ENCODE measurements at regions not wholly inside any gene's neighbourhood (a gene's known extent, or its start where the extent isn't known, plus 50 kb on each side); places are given as distances from the start of the nearest gene placed in this dataset.

DNA sequence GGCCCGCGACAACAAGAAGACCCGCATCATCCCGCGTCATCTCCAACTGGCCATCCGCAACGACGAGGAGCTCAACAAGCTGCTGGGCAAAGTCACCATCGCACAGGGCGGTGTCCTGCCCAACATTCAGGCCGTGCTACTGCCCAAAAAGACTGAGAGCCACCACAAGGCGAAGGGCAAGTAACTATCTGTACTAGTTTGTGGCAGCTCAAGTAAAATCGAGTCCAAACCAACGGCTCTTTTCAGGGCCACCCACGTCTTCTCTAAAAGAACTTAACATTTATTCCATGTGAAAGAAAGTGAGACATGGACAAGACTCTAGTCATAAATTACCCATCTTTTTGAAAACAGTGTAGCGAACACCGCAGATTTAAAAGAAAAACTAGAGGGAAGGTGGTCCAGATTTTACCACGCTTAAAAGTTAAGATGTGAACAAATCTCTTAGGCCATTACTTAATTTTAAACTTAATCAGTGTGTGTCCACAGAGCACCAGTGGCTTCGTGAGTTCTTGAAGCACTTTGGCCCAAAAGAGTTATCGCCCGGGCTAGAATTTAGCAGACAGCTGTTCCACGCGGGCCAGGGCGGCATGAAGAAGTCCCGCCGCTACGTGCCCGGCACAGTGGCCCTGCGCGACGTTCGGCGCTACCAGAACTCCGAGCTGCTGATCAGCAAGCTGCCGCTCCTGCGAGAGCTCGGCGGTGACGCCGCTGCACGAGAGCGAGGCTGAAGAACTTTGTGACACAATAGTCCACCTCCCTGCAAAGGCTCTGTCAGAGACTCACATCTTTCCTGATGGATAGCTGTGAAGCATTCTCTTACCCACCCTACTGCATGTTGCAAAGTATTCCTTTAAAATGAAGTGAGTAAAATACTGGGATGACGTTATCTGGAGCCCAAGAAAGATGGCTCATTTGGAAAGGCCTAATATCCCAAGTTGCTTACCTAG is 113.9 kb upstream of the PRSS16 start:
- TF ChIP-seq, protein P1, sequence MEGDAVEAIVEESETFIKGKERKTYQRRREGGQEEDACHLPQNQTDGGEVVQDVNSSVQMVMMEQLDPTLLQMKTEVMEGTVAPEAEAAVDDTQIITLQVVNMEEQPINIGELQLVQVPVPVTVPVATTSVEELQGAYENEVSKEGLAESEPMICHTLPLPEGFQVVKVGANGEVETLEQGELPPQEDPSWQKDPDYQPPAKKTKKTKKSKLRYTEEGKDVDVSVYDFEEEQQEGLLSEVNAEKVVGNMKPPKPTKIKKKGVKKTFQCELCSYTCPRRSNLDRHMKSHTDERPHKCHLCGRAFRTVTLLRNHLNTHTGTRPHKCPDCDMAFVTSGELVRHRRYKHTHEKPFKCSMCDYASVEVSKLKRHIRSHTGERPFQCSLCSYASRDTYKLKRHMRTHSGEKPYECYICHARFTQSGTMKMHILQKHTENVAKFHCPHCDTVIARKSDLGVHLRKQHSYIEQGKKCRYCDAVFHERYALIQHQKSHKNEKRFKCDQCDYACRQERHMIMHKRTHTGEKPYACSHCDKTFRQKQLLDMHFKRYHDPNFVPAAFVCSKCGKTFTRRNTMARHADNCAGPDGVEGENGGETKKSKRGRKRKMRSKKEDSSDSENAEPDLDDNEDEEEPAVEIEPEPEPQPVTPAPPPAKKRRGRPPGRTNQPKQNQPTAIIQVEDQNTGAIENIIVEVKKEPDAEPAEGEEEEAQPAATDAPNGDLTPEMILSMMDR (optimal IDR thresholded peaks at IDR 0.05 in 1 of 3, IDR thresholded peaks at IDR 0.05 in 1 of 3, conservative IDR thresholded peaks at IDR 0.05 in 1 of 3; ENCODE audit: extremely low read depth in 1 of 3, insufficient read depth in 2 of 3, low read length in 3 of 3), result no peak
- TF ChIP-seq EZH2 (IDR thresholded peaks at IDR 0.05; ENCODE audit: low read length), result no peak
